ENCODE measurements at regions not wholly inside any gene's neighbourhood (a gene's known extent, or its start where the extent isn't known, plus 50 kb on each side); places are given as distances from the start of the nearest gene placed in this dataset.

DNA sequence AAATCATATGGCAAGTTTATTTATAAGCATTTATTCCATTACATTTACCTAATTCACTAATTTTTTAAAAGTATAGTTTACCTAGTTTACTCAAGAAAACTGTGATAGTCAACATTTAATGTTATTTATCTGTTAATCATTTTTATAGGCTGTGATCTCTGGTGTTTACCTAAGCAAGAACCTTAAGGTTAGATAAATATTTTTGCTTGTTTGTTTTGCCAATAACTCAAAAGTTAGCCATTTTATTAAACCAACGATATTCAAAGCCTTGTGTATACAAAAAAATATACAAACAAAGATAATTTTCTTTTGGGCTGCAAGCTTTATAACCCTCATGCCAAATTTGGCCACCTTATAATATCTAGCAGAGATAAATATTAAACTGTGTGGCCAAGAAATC lies 157.3 kb downstream of the SLCO1B3 start:
- no peak for DNase-seq

DNA sequence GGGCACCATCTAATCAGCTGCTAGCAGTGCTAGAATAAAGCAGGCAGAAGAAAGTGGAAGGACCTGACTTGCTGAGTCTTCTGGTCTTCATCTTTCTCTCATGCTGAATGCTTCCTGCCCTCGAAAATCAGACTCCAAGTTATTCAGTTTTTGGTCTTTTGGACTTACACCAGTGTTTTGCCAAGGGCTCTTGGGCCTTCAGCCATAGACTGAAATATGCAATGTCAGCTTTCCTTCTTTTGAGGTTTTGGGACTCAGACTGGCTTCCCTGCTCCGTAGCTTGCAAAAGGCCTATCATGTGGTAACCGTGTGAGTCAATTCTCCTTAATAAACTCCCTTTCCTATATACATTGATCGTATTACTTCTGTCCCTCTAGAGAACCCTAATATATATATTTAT lies 159.3 kb downstream of the SLCO1B3 start:
- DNase-seq, result no peak

DNA sequence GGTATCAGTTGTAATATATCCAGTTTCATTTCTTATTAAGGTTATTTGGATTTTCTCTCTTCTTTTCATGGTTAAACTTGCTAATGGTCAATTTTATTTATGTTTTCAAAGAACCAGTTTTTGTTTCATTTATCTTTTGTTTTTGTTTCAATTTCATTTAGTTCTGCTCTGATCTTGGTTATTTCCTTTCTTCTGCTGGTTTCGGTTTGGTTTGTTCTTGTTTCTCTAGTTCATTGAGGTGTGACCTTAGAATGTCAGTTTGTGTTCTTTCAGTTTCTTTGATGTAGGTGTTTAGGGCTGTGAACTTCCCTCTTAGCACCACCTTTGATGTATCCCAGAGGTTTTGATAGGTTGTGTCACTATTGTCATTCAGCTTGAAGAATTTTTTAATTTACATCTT lies 145.6 kb upstream of the SLCO1B1 start:
- DNase-seq, result peak; percentile 16

DNA sequence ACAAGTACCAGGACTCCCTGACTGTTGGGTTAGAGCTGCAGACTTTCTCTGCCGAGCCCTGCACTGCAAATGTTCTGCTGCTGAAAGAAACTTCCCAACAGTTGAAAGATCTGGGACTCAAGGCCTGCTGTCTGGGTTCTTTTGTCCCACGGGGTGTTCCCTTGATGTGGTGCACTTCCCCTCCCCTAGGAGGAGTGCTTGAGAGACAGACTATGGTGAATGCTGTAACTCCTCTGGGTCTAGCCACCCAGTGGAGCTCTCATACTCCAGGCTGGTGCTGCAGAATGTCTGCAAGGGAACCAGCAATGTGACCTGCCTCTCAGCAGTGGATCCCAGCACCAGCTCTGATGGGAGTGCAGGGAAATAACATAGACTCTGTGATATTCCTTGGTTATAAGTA lies 129.2 kb upstream of the SLCO1B1 start:
- no peak for DNase-seq

DNA sequence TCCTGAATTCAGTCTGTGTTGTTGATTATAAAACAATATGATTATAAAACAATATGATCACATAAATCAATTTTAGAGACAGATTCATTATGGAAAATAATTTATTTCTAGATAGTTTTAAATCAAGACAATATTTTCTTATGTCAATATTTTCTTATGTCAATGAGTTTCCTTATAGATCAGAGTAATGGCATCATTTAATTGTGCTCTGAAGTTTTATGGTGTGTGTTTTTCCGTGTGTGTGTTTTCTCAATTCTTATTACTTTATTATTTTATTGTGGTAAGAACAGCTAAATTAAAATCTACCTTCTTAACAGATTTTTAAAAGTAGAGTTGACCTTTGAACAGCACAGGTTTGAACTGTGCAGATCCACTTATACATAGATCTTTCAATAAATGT lies 105.3 kb upstream of the SLCO1B1 start:
- no peak for DNase-seq

DNA sequence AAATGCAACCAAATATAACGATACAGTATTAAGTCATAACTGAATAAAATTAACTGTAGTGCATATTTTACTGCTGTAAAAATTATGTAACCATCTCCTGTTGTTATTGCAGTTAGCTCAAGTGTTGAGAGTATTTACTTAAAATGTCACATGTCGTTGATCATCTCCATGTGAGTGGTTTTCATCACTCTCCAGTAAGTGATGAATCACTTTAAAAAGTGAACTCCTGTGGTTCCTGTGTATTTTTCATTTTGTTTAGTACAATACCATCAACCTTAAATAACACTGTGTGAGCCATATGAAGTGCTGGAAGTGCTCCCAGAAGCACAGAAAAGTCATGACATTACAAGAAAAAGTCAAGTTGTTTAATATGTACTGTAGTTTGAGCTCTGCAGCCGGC lies 104.7 kb upstream of the SLCO1B1 start:
- no peak for DNase-seq

DNA sequence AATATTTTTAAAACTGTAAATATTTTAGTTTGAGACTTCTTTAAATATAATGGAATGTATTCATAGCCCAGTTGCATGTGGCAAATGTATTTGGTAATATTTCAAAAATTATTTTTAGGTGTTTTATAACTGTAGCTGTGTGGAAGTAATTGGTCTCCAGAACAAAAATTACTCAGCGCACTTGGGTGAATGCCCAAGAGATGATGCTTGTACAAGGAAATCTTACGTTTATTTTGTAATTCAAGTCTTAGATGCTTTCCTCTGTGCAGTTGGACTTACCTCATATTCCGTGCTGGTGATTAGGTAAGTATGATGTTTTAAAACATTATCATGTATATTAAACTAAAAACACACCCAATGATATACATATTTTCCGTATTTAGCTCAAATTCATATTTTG lies 76.7 kb upstream of the SLCO1B1 start:
- no peak for DNase-seq

DNA sequence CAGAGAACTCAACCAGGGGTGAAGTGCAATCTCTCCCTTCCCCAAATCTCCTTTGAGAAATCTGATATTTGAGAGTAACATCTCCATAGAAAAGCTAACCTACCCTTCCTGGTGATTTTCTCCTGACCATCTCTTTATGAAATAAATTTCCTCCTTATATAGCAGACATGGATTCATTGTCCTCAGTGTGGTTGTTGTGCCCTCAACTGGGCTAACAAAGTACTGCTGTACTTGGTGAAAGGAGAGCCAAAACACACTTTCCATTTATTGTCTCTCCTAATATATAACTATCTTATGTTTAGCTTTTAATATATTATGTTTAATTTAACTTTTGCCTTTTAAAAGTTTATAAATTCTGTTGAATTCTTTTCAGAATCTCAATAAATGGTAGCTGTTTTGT lies 65.1 kb upstream of the SLCO1B1 start:
- DNase-seq, result no peak

DNA sequence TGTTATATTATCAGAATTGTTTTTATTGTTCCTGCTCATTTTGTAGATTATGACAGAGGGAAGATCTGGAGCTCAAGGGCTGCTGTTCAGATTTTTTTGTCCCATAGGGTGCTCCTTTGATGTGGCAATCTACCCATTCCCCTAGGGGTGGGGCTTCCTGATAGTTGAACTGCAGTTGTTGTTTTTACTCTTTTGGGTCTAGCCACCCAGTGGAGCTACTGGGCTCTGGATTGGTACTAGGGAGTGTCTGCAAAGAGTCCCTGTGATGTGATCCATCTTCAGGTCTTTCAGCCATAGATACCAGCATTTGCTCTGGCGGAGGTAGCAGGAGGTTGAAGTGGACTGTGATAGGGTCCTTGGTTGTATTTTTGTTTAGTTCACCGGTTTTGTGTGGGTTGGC lies 57.9 kb upstream of the SLCO1B1 start:
- no peak for DNase-seq

DNA sequence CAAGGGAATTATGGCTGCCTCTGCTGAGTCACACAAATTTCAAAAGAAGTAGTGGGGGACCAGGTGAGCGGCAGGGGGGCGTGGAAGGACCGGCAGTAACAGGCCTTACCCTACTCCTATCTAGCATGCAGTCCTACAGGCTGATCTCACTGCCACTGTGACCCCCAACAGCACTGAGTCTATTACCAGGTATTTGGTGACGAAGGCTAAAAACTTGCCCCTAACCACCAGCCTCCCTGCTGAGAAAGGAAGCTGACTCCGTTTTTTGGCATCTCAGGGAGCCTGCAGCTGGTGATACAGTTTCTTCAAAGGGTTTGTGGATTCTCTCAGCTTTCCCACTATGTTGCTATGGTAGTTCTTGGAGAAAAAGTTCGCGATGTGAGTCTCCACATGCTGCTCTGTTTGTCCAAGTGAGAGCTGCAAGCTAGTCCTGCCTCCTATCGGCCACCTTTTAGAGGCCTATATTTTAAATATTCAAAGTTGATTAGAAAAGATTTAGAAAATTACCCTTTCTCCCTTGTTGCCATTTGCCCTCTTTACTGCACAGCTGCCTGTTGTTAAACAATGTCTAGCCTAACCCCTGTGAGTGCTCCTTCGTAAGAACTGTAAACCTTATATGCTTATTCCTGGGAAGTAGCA lies 57.1 kb upstream of the SLCO1B1 start:
- DNase-seq, result no peak
